ENCODE measurements at regions not wholly inside any gene's neighbourhood (a gene's known extent, or its start where the extent isn't known, plus 50 kb on each side); places are given as distances from the start of the nearest gene placed in this dataset.

GRCh38 chr11:123377355-123377754, 52.7 kb upstream of the GRAMD1B start:
- TF ChIP-seq, protein P1, sequence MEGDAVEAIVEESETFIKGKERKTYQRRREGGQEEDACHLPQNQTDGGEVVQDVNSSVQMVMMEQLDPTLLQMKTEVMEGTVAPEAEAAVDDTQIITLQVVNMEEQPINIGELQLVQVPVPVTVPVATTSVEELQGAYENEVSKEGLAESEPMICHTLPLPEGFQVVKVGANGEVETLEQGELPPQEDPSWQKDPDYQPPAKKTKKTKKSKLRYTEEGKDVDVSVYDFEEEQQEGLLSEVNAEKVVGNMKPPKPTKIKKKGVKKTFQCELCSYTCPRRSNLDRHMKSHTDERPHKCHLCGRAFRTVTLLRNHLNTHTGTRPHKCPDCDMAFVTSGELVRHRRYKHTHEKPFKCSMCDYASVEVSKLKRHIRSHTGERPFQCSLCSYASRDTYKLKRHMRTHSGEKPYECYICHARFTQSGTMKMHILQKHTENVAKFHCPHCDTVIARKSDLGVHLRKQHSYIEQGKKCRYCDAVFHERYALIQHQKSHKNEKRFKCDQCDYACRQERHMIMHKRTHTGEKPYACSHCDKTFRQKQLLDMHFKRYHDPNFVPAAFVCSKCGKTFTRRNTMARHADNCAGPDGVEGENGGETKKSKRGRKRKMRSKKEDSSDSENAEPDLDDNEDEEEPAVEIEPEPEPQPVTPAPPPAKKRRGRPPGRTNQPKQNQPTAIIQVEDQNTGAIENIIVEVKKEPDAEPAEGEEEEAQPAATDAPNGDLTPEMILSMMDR (IDR thresholded peaks at IDR 0.05; ENCODE audit: insufficient read depth, low read depth, low read length) = no peak
- TF ChIP-seq EZH2 (IDR thresholded peaks at IDR 0.05; ENCODE audit: insufficient read depth, low read length) = no peak

Data from astrocyte (in vitro differentiated cells and primary cell).